ENCODE measurements at regions not wholly inside any gene's neighbourhood (a gene's known extent, or its start where the extent isn't known, plus 50 kb on each side); places are given as distances from the start of the nearest gene placed in this dataset.
A peak's percentile ranks its signal among the peaks of the same experiment; 100 is the strongest.

- TF ChIP-seq EZH2phosphoT487 (IDR thresholded peaks at IDR 0.05; ENCODE audit: borderline replicate concordance) = no peak
- Histone ChIP-seq H2AFZ (ENCODE audit: low read length) (no peak overlapping the region), H3K4me3 (ENCODE audit: low read length, poor library complexity, severe bottlenecking) (no peak overlapping the region)
Measured at GRCh38 chr3:146818301-146818700, 213.2 kb upstream of the PLSCR5 start.

DNA sequence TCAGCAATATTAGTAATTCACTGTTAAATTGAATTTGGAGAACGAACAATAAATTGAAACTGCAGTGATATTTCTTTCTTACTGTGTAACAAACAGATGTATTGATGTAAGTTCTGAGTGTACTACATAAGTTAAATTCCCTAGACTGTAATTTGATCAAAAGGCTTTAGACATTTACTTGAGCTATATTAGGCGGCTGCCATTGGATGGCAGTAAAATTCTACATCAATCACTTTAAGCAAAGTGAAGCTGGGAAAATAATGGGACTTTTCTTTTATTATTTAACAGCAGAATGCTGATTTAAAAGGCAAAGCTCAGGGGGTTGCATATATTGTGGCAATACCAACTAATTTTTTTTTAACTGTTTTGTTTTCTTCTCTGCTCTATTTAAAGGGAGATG is 212.6 kb upstream of the PLSCR5 start:
- Histone ChIP-seq H2AFZ (ENCODE audit: low read length) (no peak overlapping the region), H3K4me2 (ENCODE audit: low read depth, low read length, poor library complexity, severe bottlenecking) (no peak overlapping the region), H3K9me2 (replicated peaks; ENCODE audit: low read depth, low read length) (no peaks in the 10 kb centered on the region)

More at GRCh38 chr3:146818301-146818700, 213.2 kb upstream of the PLSCR5 start:
- H3K9me2 ChIP-seq (replicated peaks; ENCODE audit: low read depth, low read length) = no peaks in the 10 kb centered on the region
- H3K4me1 ChIP-seq (ENCODE audit: insufficient read depth, low read length, poor library complexity, severe bottlenecking) = no peaks in the 10 kb centered on the region
- no peak overlapping the region for H3K4me2 ChIP-seq (ENCODE audit: low read depth, low read length, poor library complexity, severe bottlenecking)
- H3K36me3 ChIP-seq (ENCODE audit: insufficient read depth, low read length) = no peaks in the 10 kb centered on the region
- H3K27me3 ChIP-seq (ENCODE audit: insufficient read depth, low read length, poor library complexity, severe bottlenecking) = no peaks in the 10 kb centered on the region
- no peak overlapping the region for H3K9ac ChIP-seq (ENCODE audit: low read depth, low read length, poor library complexity, severe bottlenecking)
- H3F3A ChIP-seq (ENCODE audit: low read depth) = no peaks in the 10 kb centered on the region
- no peaks in the 10 kb centered on the region for H3K79me2 ChIP-seq (ENCODE audit: insufficient read depth, low read length)
- H4K20me1 ChIP-seq (ENCODE audit: insufficient read depth, low read length, poor library complexity, severe bottlenecking) = no peaks in the 10 kb centered on the region
- H3K9me3 ChIP-seq (ENCODE audit: insufficient read depth, low read depth, low read length) = no peaks in the 10 kb centered on the region

DNA sequence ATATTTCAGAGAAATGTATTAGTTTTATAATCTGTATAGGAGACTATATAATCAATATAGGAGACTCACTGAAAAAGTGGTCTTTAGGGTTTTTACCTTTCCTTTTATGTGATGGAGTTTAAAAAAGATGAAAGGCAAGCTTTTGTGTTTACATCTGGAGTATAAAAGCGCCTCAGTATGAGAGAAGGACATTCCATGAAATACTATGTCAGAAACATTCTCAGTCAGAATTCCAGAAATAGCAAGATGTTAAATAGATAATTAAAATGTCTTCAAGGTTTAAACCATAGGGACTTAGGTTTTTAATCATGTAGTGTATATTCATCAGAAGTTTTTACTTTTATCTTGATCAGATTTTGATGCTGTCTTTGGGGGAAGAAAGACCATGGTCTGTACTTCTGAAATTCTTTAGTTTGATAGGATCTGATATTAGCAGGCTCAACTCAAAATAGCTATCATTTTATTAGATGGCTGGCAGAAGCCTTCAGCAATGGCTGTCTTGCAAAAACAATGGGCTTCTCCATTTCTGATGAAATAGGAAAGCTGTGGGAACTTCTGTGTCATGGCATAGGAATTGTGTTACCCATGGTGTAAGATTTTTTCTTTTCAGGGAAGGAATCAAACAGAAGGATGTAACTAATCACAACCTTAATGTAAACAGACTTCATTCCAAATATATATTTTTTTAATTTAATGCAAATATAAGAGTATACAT is 209.6 kb upstream of the PLSCR5 start:
- Histone ChIP-seq H3F3A (ENCODE audit: low read depth) (no peaks in the 10 kb centered on the region), H2AFZ (ENCODE audit: low read length) (no peak overlapping the region), H3K4me3 (ENCODE audit: low read length, poor library complexity, severe bottlenecking) (no peak overlapping the region), H3K9ac (ENCODE audit: low read depth, low read length, poor library complexity, severe bottlenecking) (no peak overlapping the region), H3K9me2 (replicated peaks; ENCODE audit: low read depth, low read length) (no peaks in the 10 kb centered on the region), H3K79me2 (ENCODE audit: insufficient read depth, low read length) (no peaks in the 10 kb centered on the region), H3K27me3 (ENCODE audit: insufficient read depth, low read length, poor library complexity, severe bottlenecking) (no peaks in the 10 kb centered on the region), H3K4me1 (ENCODE audit: insufficient read depth, low read length, poor library complexity, severe bottlenecking) (no peaks in the 10 kb centered on the region), H3K9me3 (ENCODE audit: insufficient read depth, low read depth, low read length) (no peaks in the 10 kb centered on the region), H4K20me1 (ENCODE audit: insufficient read depth, low read length, poor library complexity, severe bottlenecking) (no peaks in the 10 kb centered on the region), H3K36me3 (ENCODE audit: insufficient read depth, low read length) (no peaks in the 10 kb centered on the region), H3K4me2 (ENCODE audit: low read depth, low read length, poor library complexity, severe bottlenecking) (no peak overlapping the region)
- TF ChIP-seq, protein P1, sequence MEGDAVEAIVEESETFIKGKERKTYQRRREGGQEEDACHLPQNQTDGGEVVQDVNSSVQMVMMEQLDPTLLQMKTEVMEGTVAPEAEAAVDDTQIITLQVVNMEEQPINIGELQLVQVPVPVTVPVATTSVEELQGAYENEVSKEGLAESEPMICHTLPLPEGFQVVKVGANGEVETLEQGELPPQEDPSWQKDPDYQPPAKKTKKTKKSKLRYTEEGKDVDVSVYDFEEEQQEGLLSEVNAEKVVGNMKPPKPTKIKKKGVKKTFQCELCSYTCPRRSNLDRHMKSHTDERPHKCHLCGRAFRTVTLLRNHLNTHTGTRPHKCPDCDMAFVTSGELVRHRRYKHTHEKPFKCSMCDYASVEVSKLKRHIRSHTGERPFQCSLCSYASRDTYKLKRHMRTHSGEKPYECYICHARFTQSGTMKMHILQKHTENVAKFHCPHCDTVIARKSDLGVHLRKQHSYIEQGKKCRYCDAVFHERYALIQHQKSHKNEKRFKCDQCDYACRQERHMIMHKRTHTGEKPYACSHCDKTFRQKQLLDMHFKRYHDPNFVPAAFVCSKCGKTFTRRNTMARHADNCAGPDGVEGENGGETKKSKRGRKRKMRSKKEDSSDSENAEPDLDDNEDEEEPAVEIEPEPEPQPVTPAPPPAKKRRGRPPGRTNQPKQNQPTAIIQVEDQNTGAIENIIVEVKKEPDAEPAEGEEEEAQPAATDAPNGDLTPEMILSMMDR (conservative IDR thresholded peaks at IDR 0.05; ENCODE audit: low read length) = no peak
- no peak for TF ChIP-seq EZH2phosphoT487 (IDR thresholded peaks at IDR 0.05; ENCODE audit: borderline replicate concordance)

More for the DNA sequence above, 212.6 kb upstream of the PLSCR5 start:
- H4K20me1 ChIP-seq (ENCODE audit: insufficient read depth, low read length, poor library complexity, severe bottlenecking) = no peaks in the 10 kb centered on the region
- H3F3A ChIP-seq (ENCODE audit: low read depth) = no peaks in the 10 kb centered on the region
- no peak overlapping the region for H3K4me3 ChIP-seq (ENCODE audit: low read length, poor library complexity, severe bottlenecking)
- TF ChIP-seq EZH2phosphoT487 (IDR thresholded peaks at IDR 0.05; ENCODE audit: borderline replicate concordance) = no peak
- TF ChIP-seq, protein P1 (conservative IDR thresholded peaks at IDR 0.05; ENCODE audit: low read length) = peak; percentile 48
- no peaks in the 10 kb centered on the region for H3K4me1 ChIP-seq (ENCODE audit: insufficient read depth, low read length, poor library complexity, severe bottlenecking)
- no peaks in the 10 kb centered on the region for H3K27me3 ChIP-seq (ENCODE audit: insufficient read depth, low read length, poor library complexity, severe bottlenecking)
- H3K9ac ChIP-seq (ENCODE audit: low read depth, low read length, poor library complexity, severe bottlenecking) = no peak overlapping the region
- H3K9me3 ChIP-seq (ENCODE audit: insufficient read depth, low read depth, low read length) = no peaks in the 10 kb centered on the region
- no peaks in the 10 kb centered on the region for H3K36me3 ChIP-seq (ENCODE audit: insufficient read depth, low read length)
- H3K79me2 ChIP-seq (ENCODE audit: insufficient read depth, low read length) = no peaks in the 10 kb centered on the region

- TF ChIP-seq, protein P1 (conservative IDR thresholded peaks at IDR 0.05; ENCODE audit: low read length) = no peak
- no peak for TF ChIP-seq EZH2phosphoT487 (IDR thresholded peaks at IDR 0.05; ENCODE audit: borderline replicate concordance)
- H4K20me1 ChIP-seq (ENCODE audit: insufficient read depth, low read length, poor library complexity, severe bottlenecking) = no peaks in the 10 kb centered on the region
- no peaks in the 10 kb centered on the region for H3F3A ChIP-seq (ENCODE audit: low read depth)
- no peaks in the 10 kb centered on the region for H3K4me1 ChIP-seq (ENCODE audit: insufficient read depth, low read length, poor library complexity, severe bottlenecking)
- H3K9me2 ChIP-seq (replicated peaks; ENCODE audit: low read depth, low read length) = no peaks in the 10 kb centered on the region
- H3K4me2 ChIP-seq (ENCODE audit: low read depth, low read length, poor library complexity, severe bottlenecking) = no peak overlapping the region
- no peak overlapping the region for H3K9ac ChIP-seq (ENCODE audit: low read depth, low read length, poor library complexity, severe bottlenecking)
- H2AFZ ChIP-seq (ENCODE audit: low read length) = no peak overlapping the region
- no peaks in the 10 kb centered on the region for H3K27me3 ChIP-seq (ENCODE audit: insufficient read depth, low read length, poor library complexity, severe bottlenecking)
- no peak overlapping the region for H3K4me3 ChIP-seq (ENCODE audit: low read length, poor library complexity, severe bottlenecking)
- H3K36me3 ChIP-seq (ENCODE audit: insufficient read depth, low read length) = no peaks in the 10 kb centered on the region
- H3K9me3 ChIP-seq (ENCODE audit: insufficient read depth, low read depth, low read length) = no peaks in the 10 kb centered on the region
- H3K79me2 ChIP-seq (ENCODE audit: insufficient read depth, low read length) = no peaks in the 10 kb centered on the region
Measured at GRCh38 chr3:146813496-146813895, 208.3 kb upstream of the PLSCR5 start.
